Naive thymus-derived CD4-positive, alpha-beta T cell (primary cell): ENCODE measurements at regions not wholly inside any gene's neighbourhood (a gene's known extent, or its start where the extent isn't known, plus 50 kb on each side); places are given as distances from the start of the nearest gene placed in this dataset.
"Not testable (repeated sequence)": the region's sequence is repeated elsewhere in the genome, so short reads cannot be mapped to it uniquely, and the experiment has no call there.

ENCODE experiments used
- ATAC-seq: fragments of 150-1000 bp; cut with Tn5 transposase; 2 replicates; pipeline ENCODE4 v1.10.0; 2021; ENCODE audit warnings: mild to moderate bottlenecking, moderate library complexity
- CTCF ChIA-PET: fragments of 350-600 bp; sonication (Branson Sonifier 250); formaldehyde crosslinking; loops from one replicate; lab custom pipeline; 2021; ENCODE audit warnings: antibody characterized with exemption; lab: Charles Lee
- POLR2A ChIA-PET: fragments of 350-600 bp; sonication (Branson Sonifier 250); formaldehyde crosslinking; loops from one replicate; lab custom pipeline; 2021; ENCODE audit warnings: antibody characterized with exemption, inconsistent platforms; lab: Charles Lee
- DNase-seq, 9 donors: peaks; one replicate each; pipeline versions ENCODE4 v3.0.0 to v3.0.0-alpha.2; 2020 to 2022; ENCODE audit warnings: mixed read lengths in 1 of 9
- H3K27ac ChIP-seq: one replicate; pipeline ENCODE4 v1.7.0; 2013; ENCODE audit warnings: mild to moderate bottlenecking, low read depth, low read length, moderate library complexity
- H3K27me3 ChIP-seq, 2 donors: one replicate each; pipeline ENCODE4 v1.7.0; 2013; ENCODE audit warnings: low read length in 2 of 2, mild to moderate bottlenecking in 2 of 2, moderate library complexity in 2 of 2; ENCODE audit not compliant: control insufficient read depth in 2 of 2, insufficient read depth in 2 of 2
- H3K36me3 ChIP-seq, 3 experiments: 1 replicate in 2 of 3; 2 replicates in 1 of 3; pipeline ENCODE4 v1.7.0; 2013; ENCODE audit warnings: low read length in 3 of 3, mild to moderate bottlenecking in 3 of 3, moderate library complexity in 1 of 3; ENCODE audit not compliant: insufficient read depth in 3 of 3, control insufficient read depth in 2 of 3
- H3K4me1 ChIP-seq, 2 donors: one replicate each; pipeline ENCODE4 v1.7.0; 2013; ENCODE audit warnings: low read length in 2 of 2, mild to moderate bottlenecking in 2 of 2, moderate library complexity in 1 of 2; ENCODE audit not compliant: control insufficient read depth in 2 of 2, insufficient read depth in 2 of 2
- H3K4me3 ChIP-seq: 2 replicates; pipeline ENCODE4 v1.7.0; 2013; ENCODE audit warnings: mild to moderate bottlenecking, low read length
- H3K9me3 ChIP-seq, 3 experiments: 1 replicate in 2 of 3; 2 replicates in 1 of 3; pipeline ENCODE4 v1.7.0; 2013; ENCODE audit warnings: low read length in 3 of 3; ENCODE audit not compliant: control insufficient read depth in 2 of 3
- H3K27ac Mint-ChIP-seq, 9 donors: one replicate each; pipeline ENCODE4 v1.8.0; 2020 to 2022; ENCODE audit warnings: mixed read lengths in 9 of 9, mild to moderate bottlenecking in 8 of 9, moderate library complexity in 5 of 9, inconsistent platforms in 2 of 9
- H3K27me3 Mint-ChIP-seq, 5 donors: one replicate each; pipeline ENCODE4 v1.8.0; 2021 to 2022; ENCODE audit warnings: mixed read lengths in 5 of 5, mild to moderate bottlenecking in 1 of 5
- H3K36me3 Mint-ChIP-seq, 5 donors: one replicate each; pipeline ENCODE4 v1.8.0; 2020 to 2022; ENCODE audit warnings: mixed read lengths in 5 of 5, mild to moderate bottlenecking in 3 of 5, inconsistent platforms in 1 of 5
- H3K4me1 Mint-ChIP-seq, 7 donors: one replicate each; pipeline ENCODE4 v1.8.0; 2020 to 2022; ENCODE audit warnings: mixed read lengths in 7 of 7, mild to moderate bottlenecking in 3 of 7, inconsistent platforms in 1 of 7
- H3K4me3 Mint-ChIP-seq, 10 donors: one replicate each; pipeline ENCODE4 v1.8.0; 2020 to 2022; ENCODE audit warnings: mild to moderate bottlenecking in 10 of 10, mixed read lengths in 10 of 10, moderate library complexity in 6 of 10, inconsistent platforms in 2 of 10
- H3K9me3 Mint-ChIP-seq, 11 donors: one replicate each; pipeline ENCODE4 v1.8.0; 2020 to 2022; ENCODE audit warnings: mixed read lengths in 11 of 11, mild to moderate bottlenecking in 4 of 11, inconsistent platforms in 1 of 11, moderate library complexity in 1 of 11
- intact Hi-C, 2 donors: fragments of 100-400 bp; cut with micrococcal nuclease; formaldehyde crosslinking; loops; one replicate each; pipeline ENCODE4 v1.15.1; 2023

- H3K9me3 ChIP-seq, POLR2A ChIA-PET, H3K36me3 ChIP-seq, intact Hi-C loops, CTCF ChIA-PET, H3K27me3 ChIP-seq, H3K4me1 ChIP-seq, H3K4me3 ChIP-seq, H3K27ac ChIP-seq, H3K27me3 Mint-ChIP-seq: not testable (repeated sequence)
- peak; percentile 45 for ATAC-seq
- Mint-ChIP-seq H3K9me3 (peaks cover 2 to 30% (median 13%) of the 10 kb centered on the region in 11 donors), H3K4me1 (peaks cover 18 to 54% (median 47%) of the 10 kb centered on the region in 7 donors), H3K4me3 (peak overlapping the region in 4 of 10 donors; percentile 22 to 69 (median 54)), H3K27ac (peak overlapping the region in 5 of 9 donors; percentile 44 to 87 (median 75)), H3K36me3 (peaks cover 5 to 35% (median 11%) of the 10 kb centered on the region in 5 donors)
- peak in 3 of 9 donors; percentile 31 to 72 (median 40) for DNase-seq
Observed at GRCh38 chr9:78106586-78106985, 75.0 kb upstream of the GNAQ start.

- Histone ChIP-seq H3K36me3 (no peaks in the 10 kb centered on the region), H3K4me3 (no peak overlapping the region), H3K4me1 (peaks cover 0 to 7% of the 10 kb centered on the region in 2 donors), H3K27me3 (no peaks in the 10 kb centered on the region), H3K27ac (no peak overlapping the region), H3K9me3 (no peaks in the 10 kb centered on the region)
- Mint-ChIP-seq H3K27me3 (peaks cover 0 to under 1% (median 0%) of the 10 kb centered on the region in 5 donors), H3K27ac (peak overlapping the region in 6 of 9 donors; percentile 46 to 85 (median 68)), H3K9me3 (peaks cover 2 to 30% (median 12%) of the 10 kb centered on the region in 11 donors), H3K36me3 (peaks cover 5 to 35% (median 10%) of the 10 kb centered on the region in 5 donors), H3K4me3 (peak overlapping the region in 8 of 10 donors; percentile 46 to 73 (median 60)), H3K4me1 (peaks cover 18 to 54% (median 48%) of the 10 kb centered on the region in 7 donors)
- CTCF ChIA-PET = no interaction called here
- POLR2A ChIA-PET = no interaction called here
- ATAC-seq (peak; percentile 90), DNase-seq (peak in 5 of 9 donors; percentile 17 to 38 (median 23))
- intact Hi-C loops = loop anchor here in 1 of 2 donors (2.0 kb wide), 1 partner anchor 29 kb away; no protein-coding TSS in a partner anchor
Observed at GRCh38 chr9:78103971-78104433, 72.4 kb upstream of the GNAQ start.

- peaks cover 0 to 14% (median 1%) of the 10 kb centered on the region in 11 donors for H3K9me3 Mint-ChIP-seq
- intact Hi-C loops = no loop called here
- H3K4me1 Mint-ChIP-seq = peaks cover 18 to 49% (median 45%) of the 10 kb centered on the region in 7 donors
- peaks cover 7% of the 10 kb centered on the region in 2 donors for H3K4me1 ChIP-seq
- no peak overlapping the region for H3K27ac ChIP-seq
- H3K27me3 ChIP-seq = no peaks in the 10 kb centered on the region
- H3K4me3 ChIP-seq = no peak overlapping the region
- ATAC-seq = no peak
- H3K27ac Mint-ChIP-seq = no peak overlapping the region
- peaks cover 0 to 19% (median 0%) of the 10 kb centered on the region in 5 donors for H3K36me3 Mint-ChIP-seq
- POLR2A ChIA-PET = no interaction called here
- H3K9me3 ChIP-seq = no peaks in the 10 kb centered on the region
- peaks cover 0 to 5% (median 0%) of the 10 kb centered on the region in 5 donors for H3K27me3 Mint-ChIP-seq
- CTCF ChIA-PET = no interaction called here
- no peak overlapping the region for H3K4me3 Mint-ChIP-seq
- DNase-seq = no peak
- H3K36me3 ChIP-seq = no peaks in the 10 kb centered on the region
Observed at GRCh38 chr9:78101247-78101646, 69.6 kb upstream of the GNAQ start.

- ATAC-seq (peak; percentile 70), DNase-seq (no peak)
- Histone ChIP-seq H3K4me3 (no peak overlapping the region), H3K27ac (no peak overlapping the region), H3K27me3 (no peaks in the 10 kb centered on the region), H3K9me3 (no peaks in the 10 kb centered on the region), H3K4me1 (peaks cover 0 to 7% of the 10 kb centered on the region in 2 donors), H3K36me3 (no peaks in the 10 kb centered on the region)
- Mint-ChIP-seq H3K4me1 (peaks cover 12 to 23% (median 19%) of the 10 kb centered on the region in 7 donors), H3K27ac (peak overlapping the region in 1 of 9 donors; percentile 32), H3K27me3 (peaks cover 0 to 5% (median 0%) of the 10 kb centered on the region in 5 donors), H3K4me3 (peak overlapping the region in 8 of 10 donors; percentile 0 to 66 (median 36)), H3K36me3 (peaks cover 0 to 4% (median 0%) of the 10 kb centered on the region in 5 donors), H3K9me3 (peaks cover 0 to 6% (median 0%) of the 10 kb centered on the region in 11 donors)
- POLR2A ChIA-PET = interaction anchor here (0.6 to 2.0 kb wide), 3 partner anchors 8 to 52 kb away, joined by 3 to 7 read pairs (median 3); no protein-coding TSS in a partner anchor
- CTCF ChIA-PET = interaction anchor here (1.8 kb wide), 1 partner anchor 24 kb away, joined by 4 read pairs; no protein-coding TSS in a partner anchor
- intact Hi-C loops = loop anchor here in 1 of 2 donors (2.0 kb wide), 1 partner anchor 15 kb away; no protein-coding TSS in a partner anchor
Observed at GRCh38 chr9:78097541-78097940, 65.9 kb upstream of the GNAQ start.

- peaks cover 0 to 8% (median 3%) of the 10 kb centered on the region in 11 donors for H3K9me3 Mint-ChIP-seq
- Histone ChIP-seq H3K4me1 (no peaks in the 10 kb centered on the region), H3K27me3 (no peaks in the 10 kb centered on the region), H3K4me3 (no peak overlapping the region), H3K27ac (no peak overlapping the region), H3K9me3 (no peaks in the 10 kb centered on the region), H3K36me3 (no peaks in the 10 kb centered on the region)
- intact Hi-C loops = no loop called here
- ChIA-PET CTCF (interaction anchor here (0.6 kb wide), 1 partner anchor 57 kb away, joined by 3 read pairs; no protein-coding TSS in a partner anchor), POLR2A (interaction anchor here (1.1 to 1.9 kb wide), 2 partner anchors 10 to 18 kb away, joined by 3 to 7 read pairs; no protein-coding TSS in a partner anchor)
- ATAC-seq (no peak), DNase-seq (no peak)
- peaks cover 0 to 8% (median 0%) of the 10 kb centered on the region in 5 donors for H3K27me3 Mint-ChIP-seq
- H3K36me3 Mint-ChIP-seq = peaks cover 0 to 5% (median 0%) of the 10 kb centered on the region in 5 donors
- H3K27ac Mint-ChIP-seq = peak overlapping the region in 1 of 9 donors; percentile 32
- no peak overlapping the region for H3K4me3 Mint-ChIP-seq
- peaks cover 0 to 4% (median 1%) of the 10 kb centered on the region in 7 donors for H3K4me1 Mint-ChIP-seq
Observed at GRCh38 chr9:78091731-78092130, 60.1 kb upstream of the GNAQ start.

GRCh38 chr9:78089111-78089510, 57.5 kb upstream of the GNAQ start:
- H3K4me3 Mint-ChIP-seq = no peak overlapping the region
- POLR2A ChIA-PET = interaction anchor here (1.0 kb wide), 1 partner anchor 30 kb away, joined by 3 read pairs; no protein-coding TSS in a partner anchor
- ATAC-seq = no peak

More at GRCh38 chr9:78089111-78089510, 57.5 kb upstream of the GNAQ start:
- Histone ChIP-seq H3K27me3 (no peaks in the 10 kb centered on the region), H3K9me3 (no peaks in the 10 kb centered on the region), H3K4me1 (no peaks in the 10 kb centered on the region), H3K27ac (no peak overlapping the region), H3K4me3 (no peak overlapping the region), H3K36me3 (no peaks in the 10 kb centered on the region)
- peaks cover 0 to 16% (median 4%) of the 10 kb centered on the region in 5 donors for H3K36me3 Mint-ChIP-seq
- no peak overlapping the region for H3K27ac Mint-ChIP-seq
- peaks cover 0 to 25% (median 0%) of the 10 kb centered on the region in 5 donors for H3K27me3 Mint-ChIP-seq
- intact Hi-C loops = no loop called here
- H3K4me1 Mint-ChIP-seq = peaks cover 0 to 6% (median 0%) of the 10 kb centered on the region in 7 donors
- no peak for DNase-seq
- peaks cover 0 to 19% (median 7%) of the 10 kb centered on the region in 11 donors for H3K9me3 Mint-ChIP-seq
- CTCF ChIA-PET = no interaction called here
